Type B pancreatic cell (in vitro differentiated cells): ENCODE measurements at regions not wholly inside any gene's neighbourhood (a gene's known extent, or its start where the extent isn't known, plus 50 kb on each side); places are given as distances from the start of the nearest gene placed in this dataset.
"Not testable (repeated sequence)": the region's sequence is repeated elsewhere in the genome, so short reads cannot be mapped to it uniquely, and the experiment has no call there.

ENCODE experiments used
- DNase-seq: peaks from one replicate; pipeline ENCODE4 v3.0.0; 2021; ENCODE audit warnings: mixed read lengths; ENCODE audit not compliant: unreplicated experiment; ENCODE audit errors: extremely low spot score
- H3K27ac Mint-ChIP-seq: 2 replicates; pipeline ENCODE4 v1.8.0; 2021; ENCODE audit warnings: mild to moderate bottlenecking, mixed read lengths
- H3K27me3 Mint-ChIP-seq: 2 replicates; pipeline ENCODE4 v1.8.0; 2021; ENCODE audit warnings: mixed read lengths
- H3K36me3 Mint-ChIP-seq: 2 replicates; pipeline ENCODE4 v1.8.0; 2021; ENCODE audit warnings: mixed read lengths
- H3K4me1 Mint-ChIP-seq: one replicate; pipeline ENCODE4 v1.8.0; 2021; ENCODE audit warnings: mixed read lengths; ENCODE audit not compliant: unreplicated experiment
- H3K4me3 Mint-ChIP-seq: 2 replicates; pipeline ENCODE4 v1.8.0; 2021; ENCODE audit warnings: mild to moderate bottlenecking, mixed read lengths
- H3K9me3 Mint-ChIP-seq: 2 replicates; pipeline ENCODE4 v1.8.0; 2021; ENCODE audit warnings: mixed read lengths
- CTCF ChIP-seq: fragments of 200-600 bp; sonication (generic); conservative IDR thresholded peaks from 2 replicates; pipeline ENCODE4 v1.5.0; 2021; ENCODE audit warnings: antibody characterized with exemption, mild to moderate bottlenecking

GRCh38 chr1:143610196-143610595 lies 361.6 kb downstream of the FAM72C start:
- no peak for DNase-seq
- Mint-ChIP-seq H3K4me3 (no peak overlapping the region), H3K9me3 (peaks cover 12% of the 10 kb centered on the region), H3K36me3 (no peaks in the 10 kb centered on the region), H3K4me1 (no peaks in the 10 kb centered on the region), H3K27me3 (no peaks in the 10 kb centered on the region), H3K27ac (no peak overlapping the region)
- TF ChIP-seq CTCF = no peak

GRCh38 chr1:143604887-143605286 lies 366.9 kb downstream of the FAM72C start:
- no peak overlapping the region for H3K4me3 Mint-ChIP-seq
- no peak for TF ChIP-seq CTCF
- H3K4me1 Mint-ChIP-seq = no peaks in the 10 kb centered on the region
- H3K9me3 Mint-ChIP-seq = peaks cover 15% of the 10 kb centered on the region
- H3K27me3 Mint-ChIP-seq = no peaks in the 10 kb centered on the region
- H3K36me3 Mint-ChIP-seq = no peaks in the 10 kb centered on the region
- DNase-seq = no peak
- no peak overlapping the region for H3K27ac Mint-ChIP-seq

- H3K27me3 Mint-ChIP-seq = no peaks in the 10 kb centered on the region
- H3K36me3 Mint-ChIP-seq = no peaks in the 10 kb centered on the region
- no peak for TF ChIP-seq CTCF
- H3K27ac Mint-ChIP-seq = no peak overlapping the region
- H3K4me1 Mint-ChIP-seq = no peaks in the 10 kb centered on the region
- no peak for DNase-seq
- H3K9me3 Mint-ChIP-seq = no peaks in the 10 kb centered on the region
- no peak overlapping the region for H3K4me3 Mint-ChIP-seq
Measured at GRCh38 chr1:143584508-143584907, 387.3 kb downstream of the FAM72C start.

- peaks cover 7% of the 10 kb centered on the region for H3K9me3 Mint-ChIP-seq
- TF ChIP-seq CTCF = no peak
- no peak overlapping the region for H3K4me3 Mint-ChIP-seq
- H3K36me3 Mint-ChIP-seq = no peaks in the 10 kb centered on the region
- H3K4me1 Mint-ChIP-seq = no peaks in the 10 kb centered on the region
- no peaks in the 10 kb centered on the region for H3K27me3 Mint-ChIP-seq
- H3K27ac Mint-ChIP-seq = no peak overlapping the region
- DNase-seq = no peak
Measured at GRCh38 chr1:143574891-143575520, 396.8 kb downstream of the FAM72C start.

- H3K27me3 Mint-ChIP-seq, H3K36me3 Mint-ChIP-seq, DNase-seq, H3K9me3 Mint-ChIP-seq, H3K27ac Mint-ChIP-seq, H3K4me1 Mint-ChIP-seq, H3K4me3 Mint-ChIP-seq: not testable (repeated sequence)
Measured at GRCh38 chr1:143572661-143573060, 399.1 kb downstream of the FAM72C start.

GRCh38 chr1:143563761-143564160 lies 408.0 kb downstream of the FAM72C start:
- not testable (repeated sequence) for H3K27ac Mint-ChIP-seq, DNase-seq, H3K9me3 Mint-ChIP-seq, H3K4me3 Mint-ChIP-seq, H3K36me3 Mint-ChIP-seq, H3K27me3 Mint-ChIP-seq, H3K4me1 Mint-ChIP-seq

- no peaks in the 10 kb centered on the region for H3K4me1 Mint-ChIP-seq
- H3K27me3 Mint-ChIP-seq = no peaks in the 10 kb centered on the region
- no peak overlapping the region for H3K27ac Mint-ChIP-seq
- TF ChIP-seq CTCF = no peak
- no peak overlapping the region for H3K4me3 Mint-ChIP-seq
- H3K36me3 Mint-ChIP-seq = no peaks in the 10 kb centered on the region
- DNase-seq = no peak
- no peaks in the 10 kb centered on the region for H3K9me3 Mint-ChIP-seq
Measured at GRCh38 chr1:143553627-143554026, 418.2 kb downstream of the FAM72C start.

- not testable (repeated sequence) for H3K27ac Mint-ChIP-seq, DNase-seq, H3K4me3 Mint-ChIP-seq, H3K4me1 Mint-ChIP-seq
- Mint-ChIP-seq H3K9me3 (peaks cover 12% of the 10 kb centered on the region), H3K27me3 (peaks cover 11% of the 10 kb centered on the region), H3K36me3 (peaks cover 12% of the 10 kb centered on the region)
Measured at GRCh38 chr1:143504703-143505102, 467.1 kb downstream of the FAM72C start.

GRCh38 chr1:143504080-143504479 lies 467.7 kb downstream of the FAM72C start:
- H3K27ac Mint-ChIP-seq, DNase-seq, H3K4me3 Mint-ChIP-seq, H3K4me1 Mint-ChIP-seq: not testable (repeated sequence)
- peaks cover 12% of the 10 kb centered on the region for H3K36me3 Mint-ChIP-seq
- H3K9me3 Mint-ChIP-seq = peaks cover 12% of the 10 kb centered on the region
- H3K27me3 Mint-ChIP-seq = peaks cover 11% of the 10 kb centered on the region
